ENCODE measurements at regions not wholly inside any gene's neighbourhood (a gene's known extent, or its start where the extent isn't known, plus 50 kb on each side); places are given as distances from the start of the nearest gene placed in this dataset.

DNA sequence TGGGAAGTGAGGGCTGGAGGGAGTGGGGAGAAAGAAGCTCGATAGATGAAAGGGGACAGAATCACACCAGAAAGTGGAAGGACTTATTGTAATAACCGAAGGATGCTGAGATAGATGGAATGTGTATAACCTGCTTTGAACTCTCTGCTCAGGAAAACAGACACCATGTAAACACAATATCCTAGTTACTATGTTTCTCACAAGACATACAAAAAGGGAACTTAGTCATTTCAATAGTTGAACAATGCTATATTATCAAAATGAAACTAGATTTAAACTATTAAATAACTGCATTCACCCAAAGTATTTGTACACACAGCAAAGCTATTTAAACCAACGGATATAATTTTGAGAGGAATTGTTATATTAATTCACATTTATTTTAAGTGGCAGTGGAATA is 108.3 kb upstream of the GADL1 start:
- H2AFZ ChIP-seq: no peak overlapping the region
- no peak overlapping the region for H3K4me3 Mint-ChIP-seq
- H3K27me3 Mint-ChIP-seq (ENCODE audit: insufficient read depth, low read depth, poor library complexity): peaks cover 4% of the 10 kb centered on the region
- no peaks in the 10 kb centered on the region for H3K79me2 ChIP-seq (replicated peaks; ENCODE audit: insufficient read depth)
- H3K27me3 ChIP-seq (ENCODE audit: insufficient read depth): no peaks in the 10 kb centered on the region
- no peaks in the 10 kb centered on the region for H3K36me3 ChIP-seq (ENCODE audit: insufficient read depth)
- no peaks in the 10 kb centered on the region for H3K9me3 Mint-ChIP-seq
- no peak overlapping the region for H3K4me3 ChIP-seq
- H3K27ac Mint-ChIP-seq: no peak overlapping the region
- ATAC-seq (no peak), DNase-seq (ENCODE audit: low spot score) (no peak)
- H3K36me3 Mint-ChIP-seq (ENCODE audit: low read depth): no peaks in the 10 kb centered on the region
- H3K9me2 ChIP-seq (ENCODE audit: insufficient read depth): 0 out of 2 replicates have a peak, but pooled peaks cover 2% of the 10 kb centered on the region
- no peaks in the 10 kb centered on the region for H4K20me1 ChIP-seq (replicated peaks; ENCODE audit: insufficient read depth)
- H3K4me2 ChIP-seq: no peak overlapping the region
- no peaks in the 10 kb centered on the region for H3K4me1 Mint-ChIP-seq
- no peaks in the 10 kb centered on the region for H3K4me1 ChIP-seq (ENCODE audit: insufficient read depth)
- H3K27ac ChIP-seq (ENCODE audit: low read depth): no peak overlapping the region
- no peak for TF ChIP-seq ZNF114 (CRISPR knock-in tag; IDR thresholded peaks at IDR 0.05)
- TF ChIP-seq, protein P1, sequence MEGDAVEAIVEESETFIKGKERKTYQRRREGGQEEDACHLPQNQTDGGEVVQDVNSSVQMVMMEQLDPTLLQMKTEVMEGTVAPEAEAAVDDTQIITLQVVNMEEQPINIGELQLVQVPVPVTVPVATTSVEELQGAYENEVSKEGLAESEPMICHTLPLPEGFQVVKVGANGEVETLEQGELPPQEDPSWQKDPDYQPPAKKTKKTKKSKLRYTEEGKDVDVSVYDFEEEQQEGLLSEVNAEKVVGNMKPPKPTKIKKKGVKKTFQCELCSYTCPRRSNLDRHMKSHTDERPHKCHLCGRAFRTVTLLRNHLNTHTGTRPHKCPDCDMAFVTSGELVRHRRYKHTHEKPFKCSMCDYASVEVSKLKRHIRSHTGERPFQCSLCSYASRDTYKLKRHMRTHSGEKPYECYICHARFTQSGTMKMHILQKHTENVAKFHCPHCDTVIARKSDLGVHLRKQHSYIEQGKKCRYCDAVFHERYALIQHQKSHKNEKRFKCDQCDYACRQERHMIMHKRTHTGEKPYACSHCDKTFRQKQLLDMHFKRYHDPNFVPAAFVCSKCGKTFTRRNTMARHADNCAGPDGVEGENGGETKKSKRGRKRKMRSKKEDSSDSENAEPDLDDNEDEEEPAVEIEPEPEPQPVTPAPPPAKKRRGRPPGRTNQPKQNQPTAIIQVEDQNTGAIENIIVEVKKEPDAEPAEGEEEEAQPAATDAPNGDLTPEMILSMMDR (conservative IDR thresholded peaks at IDR 0.05; ENCODE audit: low read depth in 2 of 2): no peak
- TF ChIP-seq, protein P2, sequence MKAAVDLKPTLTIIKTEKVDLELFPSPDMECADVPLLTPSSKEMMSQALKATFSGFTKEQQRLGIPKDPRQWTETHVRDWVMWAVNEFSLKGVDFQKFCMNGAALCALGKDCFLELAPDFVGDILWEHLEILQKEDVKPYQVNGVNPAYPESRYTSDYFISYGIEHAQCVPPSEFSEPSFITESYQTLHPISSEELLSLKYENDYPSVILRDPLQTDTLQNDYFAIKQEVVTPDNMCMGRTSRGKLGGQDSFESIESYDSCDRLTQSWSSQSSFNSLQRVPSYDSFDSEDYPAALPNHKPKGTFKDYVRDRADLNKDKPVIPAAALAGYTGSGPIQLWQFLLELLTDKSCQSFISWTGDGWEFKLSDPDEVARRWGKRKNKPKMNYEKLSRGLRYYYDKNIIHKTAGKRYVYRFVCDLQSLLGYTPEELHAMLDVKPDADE (IDR thresholded peaks at IDR 0.05): no peak
- TF ChIP-seq POLR2AphosphoS5 (IDR thresholded peaks at IDR 0.05; ENCODE audit: low read depth): no peak
- TF ChIP-seq, protein P3, sequence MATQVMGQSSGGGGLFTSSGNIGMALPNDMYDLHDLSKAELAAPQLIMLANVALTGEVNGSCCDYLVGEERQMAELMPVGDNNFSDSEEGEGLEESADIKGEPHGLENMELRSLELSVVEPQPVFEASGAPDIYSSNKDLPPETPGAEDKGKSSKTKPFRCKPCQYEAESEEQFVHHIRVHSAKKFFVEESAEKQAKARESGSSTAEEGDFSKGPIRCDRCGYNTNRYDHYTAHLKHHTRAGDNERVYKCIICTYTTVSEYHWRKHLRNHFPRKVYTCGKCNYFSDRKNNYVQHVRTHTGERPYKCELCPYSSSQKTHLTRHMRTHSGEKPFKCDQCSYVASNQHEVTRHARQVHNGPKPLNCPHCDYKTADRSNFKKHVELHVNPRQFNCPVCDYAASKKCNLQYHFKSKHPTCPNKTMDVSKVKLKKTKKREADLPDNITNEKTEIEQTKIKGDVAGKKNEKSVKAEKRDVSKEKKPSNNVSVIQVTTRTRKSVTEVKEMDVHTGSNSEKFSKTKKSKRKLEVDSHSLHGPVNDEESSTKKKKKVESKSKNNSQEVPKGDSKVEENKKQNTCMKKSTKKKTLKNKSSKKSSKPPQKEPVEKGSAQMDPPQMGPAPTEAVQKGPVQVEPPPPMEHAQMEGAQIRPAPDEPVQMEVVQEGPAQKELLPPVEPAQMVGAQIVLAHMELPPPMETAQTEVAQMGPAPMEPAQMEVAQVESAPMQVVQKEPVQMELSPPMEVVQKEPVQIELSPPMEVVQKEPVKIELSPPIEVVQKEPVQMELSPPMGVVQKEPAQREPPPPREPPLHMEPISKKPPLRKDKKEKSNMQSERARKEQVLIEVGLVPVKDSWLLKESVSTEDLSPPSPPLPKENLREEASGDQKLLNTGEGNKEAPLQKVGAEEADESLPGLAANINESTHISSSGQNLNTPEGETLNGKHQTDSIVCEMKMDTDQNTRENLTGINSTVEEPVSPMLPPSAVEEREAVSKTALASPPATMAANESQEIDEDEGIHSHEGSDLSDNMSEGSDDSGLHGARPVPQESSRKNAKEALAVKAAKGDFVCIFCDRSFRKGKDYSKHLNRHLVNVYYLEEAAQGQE (IDR thresholded peaks at IDR 0.05; ENCODE audit: unreplicated experiment): no peak
- no peaks in the 10 kb centered on the region for H3F3A ChIP-seq (replicated peaks; ENCODE audit: low read depth)

DNA sequence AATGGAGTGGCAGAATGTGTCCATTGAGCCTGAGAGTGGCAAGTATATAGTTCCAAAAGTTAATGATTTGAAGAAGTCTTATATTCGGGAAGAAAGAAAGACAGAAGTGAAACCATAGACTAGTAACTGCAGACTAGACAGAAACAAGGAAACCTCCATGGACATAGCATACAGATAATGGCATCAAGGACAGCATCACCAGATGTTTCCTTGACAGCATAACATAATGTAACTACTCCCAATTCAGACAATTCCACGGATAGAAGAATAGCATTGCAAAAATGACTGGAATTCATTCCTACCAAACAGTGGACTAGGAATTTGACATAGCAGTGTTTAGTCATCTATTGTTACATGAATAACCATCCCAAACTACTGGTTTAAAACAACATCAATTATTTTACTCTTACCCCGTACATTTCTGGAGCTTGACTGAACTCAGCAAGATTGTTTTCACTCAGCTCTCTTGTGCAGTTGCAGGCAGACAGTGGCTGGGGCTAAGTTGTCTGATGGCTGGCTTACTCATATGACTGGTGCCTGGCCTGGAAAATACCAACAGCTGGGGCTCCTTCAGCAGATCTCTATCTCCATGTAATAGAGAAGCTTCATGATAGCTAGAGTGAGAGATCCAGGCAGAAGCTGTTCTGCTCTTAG is 109.7 kb upstream of the GADL1 start:
- Mint-ChIP-seq H3K4me3 (no peak overlapping the region), H3K4me1 (peaks cover 3% of the 10 kb centered on the region; the same call in 1 of the 3 replicates), H3K27me3 (ENCODE audit: insufficient read depth, low read depth, poor library complexity) (peaks cover 2% of the 10 kb centered on the region), H3K9me3 (no peaks in the 10 kb centered on the region), H3K36me3 (ENCODE audit: low read depth) (no peaks in the 10 kb centered on the region), H3K27ac (no peak overlapping the region)
- H3F3A ChIP-seq (replicated peaks; ENCODE audit: low read depth): no peaks in the 10 kb centered on the region
- DNase-seq (ENCODE audit: low spot score) (no peak), ATAC-seq (no peak)
- H3K4me1 ChIP-seq (ENCODE audit: insufficient read depth): 0 out of 2 replicates have a peak, but pooled peaks cover 6% of the 10 kb centered on the region
- no peaks in the 10 kb centered on the region for H3K79me2 ChIP-seq (replicated peaks; ENCODE audit: insufficient read depth)
- 0 out of 2 replicates have a peak, but pooled peaks cover 3% of the 10 kb centered on the region for H3K9me2 ChIP-seq (ENCODE audit: insufficient read depth)
- no peaks in the 10 kb centered on the region for H3K27me3 ChIP-seq (ENCODE audit: insufficient read depth)
- H3K36me3 ChIP-seq (ENCODE audit: insufficient read depth): no peaks in the 10 kb centered on the region
- no peak overlapping the region for H3K4me2 ChIP-seq
- no peak overlapping the region for H2AFZ ChIP-seq
- H4K20me1 ChIP-seq (replicated peaks; ENCODE audit: insufficient read depth): no peaks in the 10 kb centered on the region
- no peak overlapping the region for H3K4me3 ChIP-seq
- H3K27ac ChIP-seq (ENCODE audit: low read depth): no peak overlapping the region
- TF ChIP-seq, protein P4, sequence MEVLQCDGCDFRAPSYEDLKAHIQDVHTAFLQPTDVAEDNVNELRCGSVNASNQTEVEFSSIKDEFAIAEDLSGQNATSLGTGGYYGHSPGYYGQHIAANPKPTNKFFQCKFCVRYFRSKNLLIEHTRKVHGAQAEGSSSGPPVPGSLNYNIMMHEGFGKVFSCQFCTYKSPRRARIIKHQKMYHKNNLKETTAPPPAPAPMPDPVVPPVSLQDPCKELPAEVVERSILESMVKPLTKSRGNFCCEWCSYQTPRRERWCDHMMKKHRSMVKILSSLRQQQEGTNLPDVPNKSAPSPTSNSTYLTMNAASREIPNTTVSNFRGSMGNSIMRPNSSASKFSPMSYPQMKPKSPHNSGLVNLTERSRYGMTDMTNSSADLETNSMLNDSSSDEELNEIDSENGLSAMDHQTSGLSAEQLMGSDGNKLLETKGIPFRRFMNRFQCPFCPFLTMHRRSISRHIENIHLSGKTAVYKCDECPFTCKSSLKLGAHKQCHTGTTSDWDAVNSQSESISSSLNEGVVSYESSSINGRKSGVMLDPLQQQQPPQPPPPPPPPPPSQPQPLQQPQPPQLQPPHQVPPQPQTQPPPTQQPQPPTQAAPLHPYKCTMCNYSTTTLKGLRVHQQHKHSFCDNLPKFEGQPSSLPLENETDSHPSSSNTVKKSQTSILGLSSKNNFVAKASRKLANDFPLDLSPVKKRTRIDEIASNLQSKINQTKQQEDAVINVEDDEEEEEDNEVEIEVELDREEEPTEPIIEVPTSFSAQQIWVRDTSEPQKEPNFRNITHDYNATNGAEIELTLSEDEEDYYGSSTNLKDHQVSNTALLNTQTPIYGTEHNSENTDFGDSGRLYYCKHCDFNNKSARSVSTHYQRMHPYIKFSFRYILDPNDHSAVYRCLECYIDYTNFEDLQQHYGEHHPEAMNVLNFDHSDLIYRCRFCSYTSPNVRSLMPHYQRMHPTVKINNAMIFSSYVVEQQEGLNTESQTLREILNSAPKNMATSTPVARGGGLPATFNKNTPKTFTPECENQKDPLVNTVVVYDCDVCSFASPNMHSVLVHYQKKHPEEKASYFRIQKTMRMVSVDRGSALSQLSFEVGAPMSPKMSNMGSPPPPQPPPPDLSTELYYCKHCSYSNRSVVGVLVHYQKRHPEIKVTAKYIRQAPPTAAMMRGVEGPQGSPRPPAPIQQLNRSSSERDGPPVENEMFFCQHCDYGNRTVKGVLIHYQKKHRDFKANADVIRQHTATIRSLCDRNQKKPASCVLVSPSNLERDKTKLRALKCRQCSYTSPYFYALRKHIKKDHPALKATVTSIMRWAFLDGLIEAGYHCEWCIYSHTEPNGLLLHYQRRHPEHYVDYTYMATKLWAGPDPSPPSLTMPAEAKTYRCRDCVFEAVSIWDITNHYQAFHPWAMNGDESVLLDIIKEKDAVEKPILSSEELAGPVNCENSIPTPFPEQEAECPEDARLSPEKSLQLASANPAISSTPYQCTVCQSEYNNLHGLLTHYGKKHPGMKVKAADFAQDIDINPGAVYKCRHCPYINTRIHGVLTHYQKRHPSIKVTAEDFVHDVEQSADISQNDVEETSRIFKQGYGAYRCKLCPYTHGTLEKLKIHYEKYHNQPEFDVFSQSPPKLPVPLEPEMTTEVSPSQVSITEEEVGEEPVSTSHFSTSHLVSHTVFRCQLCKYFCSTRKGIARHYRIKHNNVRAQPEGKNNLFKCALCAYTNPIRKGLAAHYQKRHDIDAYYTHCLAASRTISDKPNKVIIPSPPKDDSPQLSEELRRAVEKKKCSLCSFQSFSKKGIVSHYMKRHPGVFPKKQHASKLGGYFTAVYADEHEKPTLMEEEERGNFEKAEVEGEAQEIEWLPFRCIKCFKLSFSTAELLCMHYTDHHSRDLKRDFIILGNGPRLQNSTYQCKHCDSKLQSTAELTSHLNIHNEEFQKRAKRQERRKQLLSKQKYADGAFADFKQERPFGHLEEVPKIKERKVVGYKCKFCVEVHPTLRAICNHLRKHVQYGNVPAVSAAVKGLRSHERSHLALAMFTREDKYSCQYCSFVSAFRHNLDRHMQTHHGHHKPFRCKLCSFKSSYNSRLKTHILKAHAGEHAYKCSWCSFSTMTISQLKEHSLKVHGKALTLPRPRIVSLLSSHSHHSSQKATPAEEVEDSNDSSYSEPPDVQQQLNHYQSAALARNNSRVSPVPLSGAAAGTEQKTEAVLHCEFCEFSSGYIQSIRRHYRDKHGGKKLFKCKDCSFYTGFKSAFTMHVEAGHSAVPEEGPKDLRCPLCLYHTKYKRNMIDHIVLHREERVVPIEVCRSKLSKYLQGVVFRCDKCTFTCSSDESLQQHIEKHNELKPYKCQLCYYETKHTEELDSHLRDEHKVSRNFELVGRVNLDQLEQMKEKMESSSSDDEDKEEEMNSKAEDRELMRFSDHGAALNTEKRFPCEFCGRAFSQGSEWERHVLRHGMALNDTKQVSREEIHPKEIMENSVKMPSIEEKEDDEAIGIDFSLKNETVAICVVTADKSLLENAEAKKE (CRISPR knock-in tag; IDR thresholded peaks at IDR 0.05): no peak
- no peak for TF ChIP-seq JUNB (IDR thresholded peaks at IDR 0.05; ENCODE audit: unreplicated experiment)
- no peak for TF ChIP-seq EZH2phosphoT487 (IDR thresholded peaks at IDR 0.05; ENCODE audit: unreplicated experiment)
- no peak for TF ChIP-seq CREB1 (CRISPR knock-in tag; IDR thresholded peaks at IDR 0.05; ENCODE audit: low read depth)
